Activated CD4-positive, alpha-beta T cell treated with anti-CD3 and anti-CD28 coated beads, Interleukin-2, amount 50 U/mL, for 48 hours (primary cell): ENCODE measurements at regions not wholly inside any gene's neighbourhood (a gene's known extent, or its start where the extent isn't known, plus 50 kb on each side); places are given as distances from the start of the nearest gene placed in this dataset.

Source experiments
- DNase-seq, 2 experiments: peaks; one replicate each; pipeline ENCODE4 v3.0.0-alpha.2; 2020

GRCh38 chr6:18674346-18674745 lies 287.2 kb downstream of the RNF144B start:
- DNase-seq: no peak

GRCh38 chr6:18675881-18676280 lies 288.7 kb downstream of the RNF144B start:
- DNase-seq: no peak

GRCh38 chr6:18676548-18676947 lies 289.4 kb downstream of the RNF144B start:
- no peak for DNase-seq

- DNase-seq: no peak
Observed at GRCh38 chr6:18680842-18681241, 293.7 kb downstream of the RNF144B start.

- DNase-seq: no peak
Observed at GRCh38 chr6:18681832-18682503, 294.8 kb downstream of the RNF144B start.

- DNase-seq: no peak
Observed at GRCh38 chr6:18684343-18684742, 297.2 kb downstream of the RNF144B start.

GRCh38 chr6:18692929-18693685 lies 306.0 kb downstream of the RNF144B start:
- no peak for DNase-seq

GRCh38 chr6:18693881-18694280 lies 306.7 kb downstream of the RNF144B start:
- no peak for DNase-seq

- no peak for DNase-seq
Observed at GRCh38 chr6:18703546-18703945, 316.4 kb downstream of the RNF144B start.

- no peak for DNase-seq
Observed at GRCh38 chr6:18707714-18708439, 320.7 kb downstream of the RNF144B start.

- DNase-seq: no peak
Observed at GRCh38 chr6:18712595-18712994, 325.4 kb downstream of the RNF144B start.

- DNase-seq: no peak
Observed at GRCh38 chr6:18720075-18720474, 332.9 kb downstream of the RNF144B start.

GRCh38 chr6:18724056-18724455 lies 336.9 kb downstream of the RNF144B start:
- no peak for DNase-seq

GRCh38 chr6:18725449-18725848 lies 338.3 kb downstream of the RNF144B start:
- DNase-seq: no peak

- DNase-seq: no peak
Observed at GRCh38 chr6:18733921-18734550, 346.9 kb downstream of the RNF144B start.

GRCh38 chr6:18741741-18742140 lies 354.6 kb downstream of the RNF144B start:
- no peak for DNase-seq

GRCh38 chr6:18742406-18742805 lies 355.3 kb downstream of the RNF144B start:
- DNase-seq: no peak

GRCh38 chr6:18746727-18747126 lies 359.6 kb downstream of the RNF144B start:
- DNase-seq: no peak

- no peak for DNase-seq
Observed at GRCh38 chr6:18748314-18748713, 361.2 kb downstream of the RNF144B start.

- DNase-seq: no peak
Observed at GRCh38 chr6:18752278-18753068, 365.3 kb downstream of the RNF144B start.

GRCh38 chr6:18753076-18753475 lies 365.9 kb downstream of the RNF144B start:
- no peak for DNase-seq

- no peak for DNase-seq
Observed at GRCh38 chr6:18763086-18763485, 375.9 kb downstream of the RNF144B start.

- DNase-seq: no peak
Observed at GRCh38 chr6:18784794-18785193, 397.6 kb downstream of the RNF144B start.
